IMR-90 (cell line): ENCODE measurements at regions not wholly inside any gene's neighbourhood (a gene's known extent, or its start where the extent isn't known, plus 50 kb on each side); places are given as distances from the start of the nearest gene placed in this dataset.
A peak's percentile ranks its signal among the peaks of the same experiment; 100 is the strongest.

Experiments
- ATAC-seq: fragments of 200-7000 bp; cut with Tn5 transposase; 2 replicates; pipeline ENCODE4 v1.9.1; 2020; ENCODE audit warnings: low read depth, mild to moderate bottlenecking, moderate library complexity
- BruUV-seq: library from RNA; stranded (reverse); fragments of 400-500 nt; replicated peaks from 2 replicates; lab custom pipeline; 2021; lab: Mats Ljungman, UMichigan
- CTCF ChIA-PET: fragments of 300-600 bp; formaldehyde crosslinking; extraction: SDS; loops from one replicate; lab custom pipeline; 2021; ENCODE audit warnings: antibody characterized with exemption; lab: Yijun Ruan, JAX
- POLR2A ChIA-PET: fragments of 300-600 bp; sonication (Branson Sonifier 250); formaldehyde crosslinking; loops from one replicate; lab custom pipeline; 2022; ENCODE audit warnings: antibody characterized with exemption; ENCODE audit not compliant: unreplicated experiment; lab: Charles Lee
- DNase-seq: peaks from one replicate; pipeline ENCODE4 v3.0.0; 2013
- H2AFZ ChIP-seq: replicated peaks from 2 replicates; pipeline ENCODE3; 2013; ENCODE audit warnings: low read length, mild to moderate bottlenecking; ENCODE audit not compliant: poor library complexity
- H2AK5ac ChIP-seq: 2 replicates; pipeline ENCODE4 v1.6.1; 2013; ENCODE audit warnings: low read depth, low read length, inconsistent platforms
- H2AK9ac ChIP-seq: replicated peaks from 2 replicates; pipeline ENCODE3; 2013; ENCODE audit warnings: mild to moderate bottlenecking, low read depth, low read length, moderate library complexity; ENCODE audit not compliant: poor library complexity
- H2BK120ac ChIP-seq: 2 replicates; pipeline ENCODE4 v1.6.1; 2013; ENCODE audit warnings: low read depth, low read length, inconsistent platforms
- H2BK15ac ChIP-seq: 3 replicates; pipeline ENCODE4 v1.6.1; 2013; ENCODE audit warnings: low read depth, low read length, inconsistent platforms
- H2BK20ac ChIP-seq: 2 replicates; pipeline ENCODE4 v1.6.1; 2013; ENCODE audit warnings: low read depth, mild to moderate bottlenecking, inconsistent platforms, low read length, moderate library complexity
- H2BK5ac ChIP-seq: 2 replicates; pipeline ENCODE4 v1.6.1; 2013; ENCODE audit warnings: mild to moderate bottlenecking, low read depth, low read length, inconsistent platforms; ENCODE audit not compliant: poor library complexity, severe bottlenecking
- H3K14ac ChIP-seq: replicated peaks from 2 replicates; pipeline ENCODE4 v1.6.1; 2013; ENCODE audit warnings: low read depth, low read length, inconsistent platforms
- H3K18ac ChIP-seq: 2 replicates; pipeline ENCODE4 v1.6.1; 2013; ENCODE audit warnings: low read depth, low read length, control low read depth
- H3K23ac ChIP-seq: 2 replicates; pipeline ENCODE4 v1.6.1; 2013; ENCODE audit warnings: low read depth, low read length, inconsistent platforms
- H3K27ac ChIP-seq: 2 replicates; pipeline ENCODE4 v1.5.1; 2013; ENCODE audit warnings: mild to moderate bottlenecking, control low read depth, low read length; ENCODE audit not compliant: insufficient read depth
- H3K27me3 ChIP-seq: 2 replicates; pipeline ENCODE4 v1.6.1; 2013; ENCODE audit warnings: low read length; ENCODE audit not compliant: control insufficient read depth, insufficient read depth
- H3K36me3 ChIP-seq: 2 replicates; pipeline ENCODE4 v1.6.1; 2013; ENCODE audit warnings: low read length, mixed read lengths; ENCODE audit not compliant: control insufficient read depth, insufficient read depth
- H3K4ac ChIP-seq: 2 replicates; pipeline ENCODE4 v1.6.1; 2013; ENCODE audit warnings: low read depth, low read length, inconsistent platforms
- H3K4me1 ChIP-seq: 2 replicates; pipeline ENCODE4 v1.6.1; 2013; ENCODE audit warnings: low read length, mixed read lengths; ENCODE audit not compliant: control insufficient read depth, insufficient read depth
- H3K4me2 ChIP-seq: 2 replicates; pipeline ENCODE4 v1.6.1; 2013; ENCODE audit warnings: low read depth, mild to moderate bottlenecking, control low read depth, low read length, moderate library complexity
- H3K4me3 ChIP-seq: 2 replicates; pipeline ENCODE4 v1.5.1; 2013; ENCODE audit warnings: low read depth, mild to moderate bottlenecking, control low read depth, low read length, moderate library complexity; ENCODE audit not compliant: insufficient read depth
- H3K56ac ChIP-seq: 2 replicates; pipeline ENCODE4 v1.6.1; 2013; ENCODE audit warnings: low read length, inconsistent platforms; ENCODE audit not compliant: insufficient read depth; ENCODE audit errors: extremely low read depth
- H3K79me1 ChIP-seq, 2 experiments: 2 replicates each; pipeline ENCODE4 v1.6.1; 2013; ENCODE audit warnings: low read length in 2 of 2, inconsistent platforms in 1 of 2, low read depth in 1 of 2
- H3K9ac ChIP-seq: 2 replicates; pipeline ENCODE4 v1.6.1; 2013; ENCODE audit warnings: low read depth, low read length, control low read depth
- H3K9me1 ChIP-seq: 2 replicates; pipeline ENCODE4 v1.6.1; 2013; ENCODE audit warnings: low read length, inconsistent platforms; ENCODE audit not compliant: insufficient read depth
- H3K9me3 ChIP-seq: 2 replicates; pipeline ENCODE4 v1.6.1; 2013; ENCODE audit warnings: low read length; ENCODE audit not compliant: control insufficient read depth, insufficient read depth
- H4K20me1 ChIP-seq: 2 replicates; pipeline ENCODE4 v1.6.1; 2013; ENCODE audit warnings: low read length, inconsistent platforms; ENCODE audit not compliant: insufficient read depth
- H4K5ac ChIP-seq: 2 replicates; pipeline ENCODE4 v1.6.1; 2013; ENCODE audit warnings: mild to moderate bottlenecking, low read depth, low read length, control low read depth
- H4K8ac ChIP-seq, 2 experiments: 2 replicates each; pipeline ENCODE4 v1.6.1; 2013; ENCODE audit warnings: low read depth in 2 of 2, low read length in 2 of 2, control low read depth in 1 of 2, inconsistent platforms in 1 of 2
- H4K91ac ChIP-seq: 2 replicates; pipeline ENCODE4 v1.6.1; 2013; ENCODE audit warnings: low read depth, low read length, inconsistent platforms; ENCODE audit not compliant: insufficient read depth
- BHLHE40 ChIP-seq: fragments of 150-350 bp; IDR thresholded peaks from 2 replicates; pipeline ENCODE4 v1.6.1; 2016; ENCODE audit warnings: mild to moderate bottlenecking, low read depth, low read length
- CEBPB ChIP-seq: IDR thresholded peaks from 2 replicates; pipeline ENCODE4 v1.6.1; 2012; ENCODE audit warnings: low read depth, low read length, improper control_type of control experiment
- CHD1 ChIP-seq: IDR thresholded peaks from 2 replicates; pipeline ENCODE4 v1.6.1; 2012; ENCODE audit warnings: low read depth, low read length, improper control_type of control experiment
- FOS ChIP-seq: fragments of 150-350 bp; IDR thresholded peaks from 2 replicates; pipeline ENCODE4 v1.6.1; 2016; ENCODE audit warnings: low read depth, low read length
- MAFK ChIP-seq: IDR thresholded peaks from 2 replicates; pipeline ENCODE4 v1.6.1; 2012; ENCODE audit warnings: low read depth, low read length, improper control_type of control experiment
- MAZ ChIP-seq: IDR thresholded peaks from 2 replicates; pipeline ENCODE4 v1.6.1; 2012; ENCODE audit warnings: low read depth, mild to moderate bottlenecking, low read length, improper control_type of control experiment, moderate library complexity, borderline replicate concordance
- MXI1 ChIP-seq: IDR thresholded peaks from 2 replicates; pipeline ENCODE4 v1.6.1; 2012; ENCODE audit warnings: low read depth, mild to moderate bottlenecking, low read length, moderate library complexity, borderline replicate concordance
- NFE2L2 ChIP-seq: fragments of 150-350 bp; IDR thresholded peaks from 2 replicates; pipeline ENCODE4 v1.6.1; 2016; ENCODE audit warnings: low read depth, mild to moderate bottlenecking, low read length
- POLR2A ChIP-seq: IDR thresholded peaks from 2 replicates; pipeline ENCODE4 v1.6.1; 2012; ENCODE audit warnings: mild to moderate bottlenecking, low read depth, low read length
- RAD21 ChIP-seq: IDR thresholded peaks from 2 replicates; pipeline ENCODE4 v1.6.1; 2012; ENCODE audit warnings: low read length, improper control_type of control experiment
- RCOR1 ChIP-seq: IDR thresholded peaks from 2 replicates; pipeline ENCODE4 v1.6.1; 2012; ENCODE audit warnings: mild to moderate bottlenecking, low read length, improper control_type of control experiment; ENCODE audit not compliant: insufficient replicate concordance
- RFX5 ChIP-seq: IDR thresholded peaks from 2 replicates; pipeline ENCODE4 v1.8.0; 2012; ENCODE audit warnings: low read depth, mild to moderate bottlenecking, low read length, moderate library complexity
- SMC3 ChIP-seq: fragments of 150-350 bp; IDR thresholded peaks from 2 replicates; pipeline ENCODE4 v1.6.1; 2016; ENCODE audit warnings: low read depth, mild to moderate bottlenecking, antibody characterized with exemption, low read length, moderate library complexity
- WGBS, 2 experiments: methylation state at CpG; one replicate each; pipeline versions ENCODE4 v1.1.5 to v1.1.7; 2013; ENCODE audit warnings: missing lambda C conversion rate in 2 of 2; ENCODE audit not compliant: insufficient read length in 1 of 2; ENCODE audit errors: extremely low coverage in 2 of 2; 5-methylcytosine and 5-hydroxymethylcytosine counted together
- dilution Hi-C: fragments of 300-500 bp; cut with HindIII; formaldehyde crosslinking; loops from one replicate; pipeline ENCODE4 v1.14.3; 2018; ENCODE audit warnings: low sequenced_read_pairs; ENCODE audit not compliant: unreplicated experiment
- in situ Hi-C: fragments of 300-500 bp; cut with MboI; formaldehyde crosslinking; loops from 3 replicates; pipeline ENCODE4 v1.14.3; 2019; ENCODE audit warnings: low sequenced_read_pairs, inconsistent platforms, mixed read lengths
- intact Hi-C: fragments of 100-400 bp; cut with micrococcal nuclease; formaldehyde crosslinking; loops from 2 replicates; pipeline ENCODE4 v1.10.0; 2022
- TF ChIP-seq, protein P1 (sequence below): conservative IDR thresholded peaks from 2 replicates; pipeline ENCODE4 v1.5.1; 2012; ENCODE audit warnings: mild to moderate bottlenecking, low read depth, low read length, improper control_type of control experiment
- TF ChIP-seq, protein P2 (sequence below): fragments of 150-350 bp; IDR thresholded peaks from 2 replicates; pipeline ENCODE4 v1.6.1; 2017; ENCODE audit warnings: mild to moderate bottlenecking, antibody characterized with exemption, low read length, low read depth
- TF ChIP-seq, protein P3 (sequence below): fragments of 150-350 bp; IDR thresholded peaks from 2 replicates; pipeline ENCODE4 v1.6.1; 2016; ENCODE audit warnings: low read depth, mild to moderate bottlenecking, low read length, moderate library complexity, borderline replicate concordance

DNA sequence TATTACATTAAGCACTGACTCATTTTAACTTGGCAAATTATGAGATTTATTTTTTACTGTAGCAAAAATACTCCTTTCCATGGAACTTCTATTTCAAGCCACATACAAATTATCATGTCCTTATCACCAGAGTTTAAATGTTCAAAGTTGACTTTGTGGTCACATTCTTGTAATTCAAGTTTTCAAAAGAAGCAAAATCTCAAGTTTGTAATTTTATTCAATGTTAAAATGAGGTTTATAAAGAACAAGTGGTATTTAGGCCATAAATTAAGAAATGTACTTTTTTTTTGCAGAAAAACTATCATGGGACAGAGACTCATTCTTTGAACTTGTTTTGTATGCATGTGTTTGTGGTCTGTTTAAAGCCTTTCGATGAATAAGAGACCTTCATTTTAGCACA, 811.5 kb downstream of the TENT5A start:
- Histone ChIP-seq H4K8ac (no peak overlapping the region), H3K79me1 (no peaks in the 10 kb centered on the region), H3K4me3 (no peak overlapping the region), H3K4me2 (peak overlapping the region; percentile 9; the same call in 1 of the 2 replicates), H2AK9ac (no peak overlapping the region), H3K9me1 (no peaks in the 10 kb centered on the region), H3K56ac (no peak overlapping the region), H4K5ac (no peak overlapping the region), H2BK5ac (no peak overlapping the region), H2AK5ac (no peak overlapping the region), H3K23ac (no peak overlapping the region), H4K91ac (no peak overlapping the region), H3K27ac (no peak overlapping the region), H2AFZ (no peak overlapping the region), H3K14ac (no peak overlapping the region), H3K4ac (no peak overlapping the region), H2BK15ac (no peak overlapping the region), H3K18ac (no peak overlapping the region), H2BK120ac (no peak overlapping the region), H3K27me3 (no peaks in the 10 kb centered on the region), H4K20me1 (no peaks in the 10 kb centered on the region), H3K9ac (no peak overlapping the region), H3K36me3 (no peaks in the 10 kb centered on the region), H3K9me3 (0 out of 2 replicates have a peak, but pooled peaks cover 1% of the 10 kb centered on the region), H2BK20ac (no peak overlapping the region), H3K4me1 (no peaks in the 10 kb centered on the region)
- POLR2A ChIA-PET, result no interaction called here
- WGBS, 2 experiments, result no CpG with 5 or more reads among the region's 1 CpG
- ATAC-seq (no peak), DNase-seq (no peak)
- CTCF ChIA-PET, result no interaction called here
- TF ChIP-seq BHLHE40, result no peak
- no peak for TF ChIP-seq RAD21
- TF ChIP-seq FOS, result no peak
- TF ChIP-seq MAFK, result no peak
- TF ChIP-seq CHD1, result no peak
- no peak for TF ChIP-seq MXI1
- TF ChIP-seq, protein P1, sequence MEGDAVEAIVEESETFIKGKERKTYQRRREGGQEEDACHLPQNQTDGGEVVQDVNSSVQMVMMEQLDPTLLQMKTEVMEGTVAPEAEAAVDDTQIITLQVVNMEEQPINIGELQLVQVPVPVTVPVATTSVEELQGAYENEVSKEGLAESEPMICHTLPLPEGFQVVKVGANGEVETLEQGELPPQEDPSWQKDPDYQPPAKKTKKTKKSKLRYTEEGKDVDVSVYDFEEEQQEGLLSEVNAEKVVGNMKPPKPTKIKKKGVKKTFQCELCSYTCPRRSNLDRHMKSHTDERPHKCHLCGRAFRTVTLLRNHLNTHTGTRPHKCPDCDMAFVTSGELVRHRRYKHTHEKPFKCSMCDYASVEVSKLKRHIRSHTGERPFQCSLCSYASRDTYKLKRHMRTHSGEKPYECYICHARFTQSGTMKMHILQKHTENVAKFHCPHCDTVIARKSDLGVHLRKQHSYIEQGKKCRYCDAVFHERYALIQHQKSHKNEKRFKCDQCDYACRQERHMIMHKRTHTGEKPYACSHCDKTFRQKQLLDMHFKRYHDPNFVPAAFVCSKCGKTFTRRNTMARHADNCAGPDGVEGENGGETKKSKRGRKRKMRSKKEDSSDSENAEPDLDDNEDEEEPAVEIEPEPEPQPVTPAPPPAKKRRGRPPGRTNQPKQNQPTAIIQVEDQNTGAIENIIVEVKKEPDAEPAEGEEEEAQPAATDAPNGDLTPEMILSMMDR, result no peak
- TF ChIP-seq NFE2L2, result no peak
- TF ChIP-seq SMC3, result no peak
- no peak for TF ChIP-seq MAZ
- TF ChIP-seq CEBPB, result no peak
- TF ChIP-seq POLR2A, result no peak
- TF ChIP-seq, protein P2, sequence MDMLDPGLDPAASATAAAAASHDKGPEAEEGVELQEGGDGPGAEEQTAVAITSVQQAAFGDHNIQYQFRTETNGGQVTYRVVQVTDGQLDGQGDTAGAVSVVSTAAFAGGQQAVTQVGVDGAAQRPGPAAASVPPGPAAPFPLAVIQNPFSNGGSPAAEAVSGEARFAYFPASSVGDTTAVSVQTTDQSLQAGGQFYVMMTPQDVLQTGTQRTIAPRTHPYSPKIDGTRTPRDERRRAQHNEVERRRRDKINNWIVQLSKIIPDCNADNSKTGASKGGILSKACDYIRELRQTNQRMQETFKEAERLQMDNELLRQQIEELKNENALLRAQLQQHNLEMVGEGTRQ, result no peak
- no peak for TF ChIP-seq RFX5
- TF ChIP-seq, protein P3, sequence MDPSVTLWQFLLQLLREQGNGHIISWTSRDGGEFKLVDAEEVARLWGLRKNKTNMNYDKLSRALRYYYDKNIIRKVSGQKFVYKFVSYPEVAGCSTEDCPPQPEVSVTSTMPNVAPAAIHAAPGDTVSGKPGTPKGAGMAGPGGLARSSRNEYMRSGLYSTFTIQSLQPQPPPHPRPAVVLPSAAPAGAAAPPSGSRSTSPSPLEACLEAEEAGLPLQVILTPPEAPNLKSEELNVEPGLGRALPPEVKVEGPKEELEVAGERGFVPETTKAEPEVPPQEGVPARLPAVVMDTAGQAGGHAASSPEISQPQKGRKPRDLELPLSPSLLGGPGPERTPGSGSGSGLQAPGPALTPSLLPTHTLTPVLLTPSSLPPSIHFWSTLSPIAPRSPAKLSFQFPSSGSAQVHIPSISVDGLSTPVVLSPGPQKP, result no peak
- no peak for TF ChIP-seq RCOR1
- intact Hi-C loops, result no loop called here
- BruUV-seq, result no TSS peak
- dilution Hi-C loops, result no loop called here
- in situ Hi-C loops, result no loop called here
